Loucy (cell line): ENCODE measurements at regions not wholly inside any gene's neighbourhood (a gene's known extent, or its start where the extent isn't known, plus 50 kb on each side); places are given as distances from the start of the nearest gene placed in this dataset.

Experiments used
- EZH2phosphoT487 ChIP-seq: fragments of 200-600 bp; IDR thresholded peaks from 2 replicates; pipeline ENCODE4 v1.6.1; 2018; ENCODE audit warnings: antibody characterized with exemption, mild to moderate bottlenecking, moderate library complexity, borderline replicate concordance
- TF ChIP-seq, protein P1 (sequence below): fragments of 200-600 bp; sonication (generic); conservative IDR thresholded peaks from 2 replicates; pipeline ENCODE4 v1.5.1; 2014; ENCODE audit warnings: mild to moderate bottlenecking, antibody characterized with exemption, low read length

DNA sequence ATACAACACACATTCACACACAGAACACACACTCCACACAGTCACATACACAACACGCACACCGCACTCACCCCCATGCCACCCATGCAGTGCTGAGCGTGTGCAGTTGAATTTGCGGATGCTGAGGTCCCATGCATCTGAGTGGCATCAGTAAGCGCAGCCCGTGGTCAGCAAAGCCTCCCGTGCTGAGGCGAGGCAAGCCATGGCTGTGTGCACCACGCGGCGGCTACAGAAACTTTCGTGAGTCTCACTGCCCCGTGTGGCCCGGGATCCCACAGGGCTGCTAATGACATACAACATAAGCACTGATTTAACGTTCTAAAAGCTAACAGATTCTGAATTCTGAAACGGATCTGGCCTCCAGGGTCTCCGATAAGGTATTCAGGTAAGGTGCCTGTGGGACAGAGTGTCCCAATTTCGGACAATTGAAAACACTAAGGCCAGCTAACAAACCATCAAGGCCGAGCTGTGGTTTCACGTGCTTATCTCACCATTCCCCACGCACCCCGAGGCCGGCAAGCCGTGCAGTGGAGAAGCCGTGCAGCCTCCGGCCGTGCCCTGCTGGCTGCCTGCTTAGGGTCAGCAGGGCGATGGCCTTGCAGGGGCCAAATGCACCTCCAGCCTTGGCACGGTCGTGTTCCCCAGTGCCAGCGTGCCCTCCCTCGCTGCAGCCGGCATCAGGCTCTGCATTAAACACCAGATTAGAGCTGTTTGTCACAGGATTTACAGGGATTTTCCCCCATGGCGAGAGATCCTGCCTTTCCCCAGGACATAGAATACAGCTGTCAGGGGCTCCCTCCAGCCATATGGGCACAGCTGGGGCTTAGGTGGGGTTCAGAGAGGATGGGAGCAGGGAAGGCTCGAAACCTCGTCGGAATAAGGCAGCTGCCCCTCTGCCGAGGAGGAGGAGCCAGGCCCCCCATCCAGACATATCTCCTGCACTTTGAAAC lies 191.7 kb downstream of the C16orf95 start:
- TF ChIP-seq, protein P1, sequence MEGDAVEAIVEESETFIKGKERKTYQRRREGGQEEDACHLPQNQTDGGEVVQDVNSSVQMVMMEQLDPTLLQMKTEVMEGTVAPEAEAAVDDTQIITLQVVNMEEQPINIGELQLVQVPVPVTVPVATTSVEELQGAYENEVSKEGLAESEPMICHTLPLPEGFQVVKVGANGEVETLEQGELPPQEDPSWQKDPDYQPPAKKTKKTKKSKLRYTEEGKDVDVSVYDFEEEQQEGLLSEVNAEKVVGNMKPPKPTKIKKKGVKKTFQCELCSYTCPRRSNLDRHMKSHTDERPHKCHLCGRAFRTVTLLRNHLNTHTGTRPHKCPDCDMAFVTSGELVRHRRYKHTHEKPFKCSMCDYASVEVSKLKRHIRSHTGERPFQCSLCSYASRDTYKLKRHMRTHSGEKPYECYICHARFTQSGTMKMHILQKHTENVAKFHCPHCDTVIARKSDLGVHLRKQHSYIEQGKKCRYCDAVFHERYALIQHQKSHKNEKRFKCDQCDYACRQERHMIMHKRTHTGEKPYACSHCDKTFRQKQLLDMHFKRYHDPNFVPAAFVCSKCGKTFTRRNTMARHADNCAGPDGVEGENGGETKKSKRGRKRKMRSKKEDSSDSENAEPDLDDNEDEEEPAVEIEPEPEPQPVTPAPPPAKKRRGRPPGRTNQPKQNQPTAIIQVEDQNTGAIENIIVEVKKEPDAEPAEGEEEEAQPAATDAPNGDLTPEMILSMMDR: no peak
- no peak for TF ChIP-seq EZH2phosphoT487
